NT2/D1 (cell line): ENCODE measurements at regions not wholly inside any gene's neighbourhood (a gene's known extent, or its start where the extent isn't known, plus 50 kb on each side); places are given as distances from the start of the nearest gene placed in this dataset.
"Not testable (repeated sequence)": the region's sequence is repeated elsewhere in the genome, so short reads cannot be mapped to it uniquely, and the experiment has no call there.

ENCODE experiments used
- SUZ12 ChIP-seq: IDR thresholded peaks from 2 replicates; pipeline ENCODE4 v1.6.1; 2011; ENCODE audit not compliant: insufficient read length, insufficient read depth; ENCODE audit errors: extremely low read depth
- YY1 ChIP-seq: IDR thresholded peaks from 2 replicates; pipeline ENCODE4 v1.6.1; 2011; ENCODE audit not compliant: insufficient read length, insufficient read depth

DNA sequence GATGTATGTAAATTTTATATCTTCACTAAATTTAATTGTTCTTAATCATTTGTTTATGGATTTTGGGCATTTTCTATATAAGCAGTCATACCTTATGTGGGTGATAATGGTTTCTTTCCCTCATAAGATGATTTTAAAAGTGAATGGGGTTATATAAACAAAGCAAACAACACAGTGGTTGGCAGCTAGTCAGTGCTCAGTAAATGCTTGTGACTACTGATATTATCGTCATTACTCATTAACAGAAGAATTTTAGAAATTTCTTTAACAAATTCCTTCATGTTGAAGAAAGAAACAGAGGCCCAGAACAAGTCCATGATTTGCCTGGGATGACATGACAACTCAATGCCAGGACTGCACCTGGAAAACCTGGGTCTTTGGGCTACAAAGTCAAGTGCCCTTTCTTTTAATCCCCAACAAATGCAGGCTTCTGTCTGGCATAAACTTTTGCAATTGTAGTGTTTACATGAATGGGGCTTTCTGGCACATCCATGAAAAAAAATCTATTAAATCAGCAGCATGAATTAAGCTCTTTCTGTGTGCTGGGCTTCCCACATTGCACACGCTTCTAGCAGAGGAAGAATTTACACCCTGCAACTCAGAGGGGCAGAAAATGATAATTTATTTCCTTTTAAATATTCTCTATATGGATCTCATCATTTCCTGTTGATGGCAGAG, 297.3 kb upstream of the PLGLB1 start:
- not testable (repeated sequence) for TF ChIP-seq YY1, SUZ12
